NCI-H510A treated with DMSO at 0.1 percent for 48 hours (cell line): ENCODE measurements at regions not wholly inside any gene's neighbourhood (a gene's known extent, or its start where the extent isn't known, plus 50 kb on each side); places are given as distances from the start of the nearest gene placed in this dataset.
A peak's percentile ranks its signal among the peaks of the same experiment; 100 is the strongest.

Experiments
- DNase-seq: peaks from one replicate; lab custom pipeline; 2025; lab: John Stamatoyannopoulos, UW

DNA sequence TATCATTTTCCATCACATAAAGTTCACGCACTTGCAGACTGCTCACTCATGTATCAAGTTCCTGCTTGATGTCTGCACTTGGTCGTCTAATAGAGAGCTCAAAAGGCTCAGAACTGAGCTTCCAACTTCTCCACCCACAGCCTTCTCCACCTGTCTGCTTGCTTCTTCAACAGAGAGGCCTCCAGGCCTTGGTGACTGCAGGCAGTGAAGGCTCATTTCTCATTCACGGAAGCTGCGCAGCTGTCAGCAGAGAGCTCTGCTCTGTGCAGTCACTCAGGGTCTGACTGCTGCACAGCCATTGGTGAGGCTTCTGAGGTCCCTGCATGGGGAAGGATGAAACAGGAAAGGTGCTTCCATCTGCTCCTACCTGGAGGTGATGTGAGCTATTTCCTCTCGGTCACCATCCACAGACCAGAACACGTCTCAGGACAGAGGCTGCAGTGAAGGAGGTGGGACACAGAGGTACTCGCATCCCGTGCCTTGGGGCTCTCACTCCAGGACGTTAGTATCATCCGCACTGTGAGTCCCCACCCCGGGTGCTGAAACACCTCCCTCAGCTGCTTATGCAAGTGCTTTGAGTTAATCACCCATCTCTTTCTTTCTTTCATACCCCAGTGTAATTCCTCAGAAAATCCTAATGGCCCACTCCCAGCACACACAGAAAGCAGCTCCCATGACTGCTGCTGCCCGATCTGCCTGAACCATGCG, 126.2 kb downstream of the TMEM18 start:
- DNase-seq: no peak

DNA sequence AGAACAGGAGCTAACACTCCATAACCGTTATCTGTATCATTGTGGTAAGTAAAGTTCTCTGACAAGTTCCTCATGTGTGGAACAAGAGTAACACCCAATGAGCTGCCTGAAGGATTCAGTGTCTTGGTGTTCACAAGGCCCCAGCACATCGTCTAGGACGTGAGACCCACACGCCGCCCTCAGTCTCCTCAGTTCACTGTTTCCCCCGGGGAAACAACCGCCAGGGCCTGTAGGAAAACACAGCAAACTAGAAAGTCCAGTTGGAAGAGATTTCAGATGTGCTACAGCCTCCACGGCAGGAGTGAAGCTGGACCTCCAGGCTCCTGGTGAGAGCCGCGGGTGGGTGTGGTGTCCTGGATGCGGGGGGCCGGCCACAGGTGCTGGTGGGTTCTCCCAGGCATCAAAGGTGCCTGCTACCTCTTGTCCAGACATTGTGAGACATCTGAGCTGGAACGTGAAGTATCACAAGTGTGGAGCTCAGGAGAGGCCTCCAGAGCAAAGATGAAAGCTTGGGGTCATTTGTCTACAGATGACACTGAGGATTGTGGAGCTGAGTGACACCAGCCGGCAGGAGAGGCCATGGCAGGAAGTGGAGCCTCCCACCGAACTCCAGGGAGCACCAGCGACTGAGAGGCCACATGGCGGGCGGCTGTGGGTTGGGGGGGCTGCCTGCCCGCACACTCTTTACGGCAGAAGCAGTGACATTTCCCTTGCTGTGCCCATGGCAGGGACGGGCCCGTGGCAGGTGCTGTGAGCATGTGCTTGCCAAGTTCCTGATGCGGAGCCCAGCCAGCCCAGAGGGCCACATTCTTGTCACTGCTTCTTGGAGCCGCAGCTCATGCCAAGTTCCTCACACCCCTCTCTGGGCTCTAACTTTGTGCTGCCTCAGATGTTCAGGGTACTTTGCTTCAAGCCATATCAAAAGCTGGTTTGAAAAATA, 131.2 kb downstream of the TMEM18 start:
- DNase-seq: no peak

GRCh38 chr2:545228-545627, 132.0 kb downstream of the TMEM18 start:
- DNase-seq: no peak

DNA sequence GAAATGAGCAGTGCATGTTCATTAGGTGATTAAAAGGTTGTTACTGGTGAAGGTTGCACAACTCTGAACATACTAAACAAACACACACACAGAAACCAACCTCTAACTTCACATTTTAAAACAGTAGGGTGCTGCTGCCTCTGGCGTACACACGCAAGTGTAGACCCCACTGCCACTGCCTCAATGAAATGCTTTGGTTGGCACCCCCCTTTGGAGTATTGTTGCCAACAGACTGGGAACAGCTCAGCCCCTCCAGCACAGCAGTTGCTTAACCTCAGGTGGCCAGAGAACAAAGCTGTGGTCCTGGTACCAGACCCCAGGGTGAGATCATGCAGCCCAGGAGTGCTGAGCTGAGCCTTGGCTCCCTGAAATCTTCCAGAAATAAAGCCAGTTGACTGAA, 138.6 kb downstream of the TMEM18 start:
- no peak for DNase-seq

GRCh38 chr2:535222-535621, 142.0 kb downstream of the TMEM18 start:
- DNase-seq: no peak

- no peak for DNase-seq
These were observed 147.4 kb downstream of the TMEM18 start for GRCh38 chr2:529852-530251.

DNA sequence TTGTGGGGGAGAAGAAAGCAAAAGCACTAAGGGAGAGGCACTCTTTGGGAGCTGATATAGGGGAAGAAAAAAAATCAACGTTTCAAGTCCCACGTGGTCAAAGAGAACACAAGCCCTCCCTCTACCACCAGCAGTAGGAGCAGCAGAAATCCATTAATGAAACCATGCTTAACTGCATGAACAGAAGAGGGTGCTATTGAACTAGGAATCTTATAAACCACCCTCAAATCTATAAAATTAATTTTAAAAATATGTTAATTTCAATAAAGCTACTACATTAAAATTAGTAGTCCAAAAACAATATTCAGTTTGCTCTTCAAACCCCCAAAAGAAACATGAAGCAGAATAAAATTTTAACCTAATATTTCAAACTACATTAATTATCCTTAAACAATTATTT, 147.8 kb downstream of the TMEM18 start:
- DNase-seq: peak; percentile 49

GRCh38 chr2:527581-527980, 149.6 kb downstream of the TMEM18 start:
- DNase-seq: no peak

GRCh38 chr2:526918-527317, 150.3 kb downstream of the TMEM18 start:
- DNase-seq: no peak

DNA sequence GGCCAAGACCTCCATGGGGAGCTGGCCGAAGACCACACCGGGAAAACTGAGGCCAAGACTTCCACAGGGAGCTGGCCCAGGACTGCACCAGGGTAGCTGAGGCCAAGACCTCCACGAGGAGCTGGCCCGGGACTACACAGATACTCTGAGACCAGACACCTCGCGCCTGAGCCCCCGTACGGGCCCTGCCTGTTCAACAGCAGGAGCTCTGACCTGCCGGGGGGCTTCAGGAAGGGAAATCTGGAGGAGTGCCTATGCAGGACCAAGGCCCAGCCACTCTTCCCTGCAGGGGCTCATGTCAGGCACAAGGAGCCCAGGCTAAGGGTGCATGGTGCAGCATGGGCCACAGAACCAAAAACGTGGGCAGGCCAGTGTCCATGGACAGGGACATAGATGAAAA, 151.6 kb downstream of the TMEM18 start:
- DNase-seq: no peak

DNA sequence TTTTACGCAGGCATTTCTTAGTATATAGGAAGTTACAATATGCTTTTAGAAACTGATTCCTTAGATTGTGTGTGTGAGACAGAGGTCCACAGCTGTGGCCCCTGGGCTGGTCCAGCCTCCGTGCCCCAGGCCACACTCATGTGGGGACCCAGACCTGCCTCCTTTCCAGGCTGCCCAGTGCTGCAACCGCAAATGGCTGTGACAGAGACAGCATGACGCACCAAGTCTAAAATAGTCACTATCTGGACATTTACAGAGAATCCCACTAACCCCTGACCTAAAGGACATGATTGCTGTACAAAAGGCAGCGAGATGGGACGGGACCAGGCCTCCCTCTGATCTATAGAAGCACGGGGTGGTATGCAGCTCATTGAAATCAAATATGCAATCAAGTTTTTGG, 152.2 kb downstream of the TMEM18 start:
- DNase-seq: no peak

GRCh38 chr2:524442-524841, 152.8 kb downstream of the TMEM18 start:
- DNase-seq: no peak

DNA sequence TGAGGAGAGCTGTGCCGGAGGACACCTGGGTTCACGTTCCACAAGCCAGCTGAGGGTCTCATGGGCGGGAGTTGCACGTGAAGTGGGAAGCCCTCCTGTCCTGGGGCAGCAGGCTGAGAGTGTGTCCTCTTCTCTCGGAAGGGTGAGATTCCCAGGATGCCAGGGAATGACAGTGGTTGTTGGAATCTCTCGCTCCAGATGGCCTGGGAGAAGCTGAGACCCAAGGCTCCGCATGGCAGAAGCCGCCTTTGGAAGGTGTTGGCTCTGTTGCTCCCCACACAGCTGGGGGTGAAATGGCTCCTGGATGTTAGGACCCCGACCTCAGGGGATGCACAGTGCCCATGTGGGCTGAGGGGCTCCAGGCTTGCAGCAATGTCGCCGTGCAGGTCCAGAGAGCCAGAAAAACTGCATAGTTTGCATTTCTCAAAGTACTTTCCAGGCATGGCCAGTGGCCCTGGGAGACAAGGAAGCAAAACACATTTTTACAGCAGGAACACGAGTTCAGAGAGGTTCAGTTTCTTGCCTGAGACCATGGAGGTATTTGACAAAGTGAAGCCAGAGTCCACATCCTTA, 153.4 kb downstream of the TMEM18 start:
- DNase-seq: no peak

GRCh38 chr2:522776-523175, 154.4 kb downstream of the TMEM18 start:
- no peak for DNase-seq

DNA sequence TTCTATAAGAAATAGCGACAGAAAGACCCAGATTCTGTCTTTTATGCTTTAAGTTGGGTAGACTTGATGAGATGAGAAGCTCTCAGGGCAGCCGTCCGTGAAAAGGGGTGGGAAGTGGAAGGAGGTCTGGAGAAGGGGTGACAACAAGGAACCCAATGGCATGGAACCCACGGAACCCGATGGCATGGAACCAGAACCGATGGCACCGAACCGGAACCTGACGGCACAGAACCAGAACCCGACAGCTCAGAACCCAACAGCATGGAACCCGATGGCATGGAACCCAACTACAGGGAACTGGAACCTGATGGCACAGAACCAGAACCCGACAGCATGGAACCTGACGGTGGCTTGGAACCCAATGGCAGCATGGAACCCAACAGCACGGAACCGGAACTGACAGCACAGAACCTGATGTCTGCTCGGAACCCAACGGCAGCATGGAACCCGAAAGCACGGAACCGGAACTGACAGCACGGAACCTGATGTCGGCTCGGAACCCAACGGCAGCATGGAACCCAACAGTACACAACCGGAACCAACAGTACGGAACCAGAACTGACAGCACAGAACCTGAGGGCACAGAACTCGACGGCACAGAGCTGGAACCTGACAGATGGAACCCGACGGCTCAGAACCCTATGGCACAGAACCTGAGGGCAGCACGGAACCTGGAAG, 155.2 kb downstream of the TMEM18 start:
- DNase-seq: no peak

GRCh38 chr2:520663-521340, 156.4 kb downstream of the TMEM18 start:
- DNase-seq: no peak

DNA sequence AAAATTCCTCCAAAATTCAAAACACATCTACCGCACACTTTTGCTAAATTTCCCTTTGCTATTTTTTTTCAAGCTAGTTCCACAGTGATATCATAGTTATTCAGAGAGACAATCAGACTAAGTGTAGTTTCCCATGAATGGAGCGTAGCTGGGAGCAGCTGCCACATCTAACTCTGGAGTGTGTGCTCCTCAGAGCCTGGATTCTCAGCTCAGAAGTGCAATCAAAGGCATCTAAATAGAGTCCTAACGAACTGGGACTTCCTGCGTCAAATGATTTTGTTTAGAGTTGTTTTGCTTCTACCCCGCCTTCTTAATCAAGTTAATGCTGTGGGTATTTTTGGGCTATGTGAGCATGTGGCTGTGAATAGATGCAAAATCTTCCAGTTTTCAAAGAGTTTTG, 160.3 kb downstream of the TMEM18 start:
- DNase-seq: no peak

DNA sequence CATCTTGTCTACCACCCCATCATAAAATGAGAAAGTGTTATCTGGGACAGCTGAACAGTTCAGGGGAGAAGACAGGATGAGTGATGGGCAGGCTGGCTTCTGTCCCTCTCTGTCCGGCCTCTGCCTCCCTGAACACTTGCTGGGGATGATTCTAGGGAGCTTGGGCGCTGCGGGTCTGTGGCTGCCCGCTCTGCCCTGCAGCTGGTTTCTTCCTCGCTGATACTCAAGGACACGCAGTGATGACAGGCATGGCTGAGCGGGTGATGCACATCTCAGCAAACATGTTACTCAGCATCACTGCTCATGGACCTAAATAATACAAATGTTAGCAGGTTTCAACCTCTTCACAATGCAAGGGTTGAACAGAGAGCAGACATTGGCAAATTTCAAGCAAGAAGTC, 161.1 kb downstream of the TMEM18 start:
- DNase-seq: no peak

DNA sequence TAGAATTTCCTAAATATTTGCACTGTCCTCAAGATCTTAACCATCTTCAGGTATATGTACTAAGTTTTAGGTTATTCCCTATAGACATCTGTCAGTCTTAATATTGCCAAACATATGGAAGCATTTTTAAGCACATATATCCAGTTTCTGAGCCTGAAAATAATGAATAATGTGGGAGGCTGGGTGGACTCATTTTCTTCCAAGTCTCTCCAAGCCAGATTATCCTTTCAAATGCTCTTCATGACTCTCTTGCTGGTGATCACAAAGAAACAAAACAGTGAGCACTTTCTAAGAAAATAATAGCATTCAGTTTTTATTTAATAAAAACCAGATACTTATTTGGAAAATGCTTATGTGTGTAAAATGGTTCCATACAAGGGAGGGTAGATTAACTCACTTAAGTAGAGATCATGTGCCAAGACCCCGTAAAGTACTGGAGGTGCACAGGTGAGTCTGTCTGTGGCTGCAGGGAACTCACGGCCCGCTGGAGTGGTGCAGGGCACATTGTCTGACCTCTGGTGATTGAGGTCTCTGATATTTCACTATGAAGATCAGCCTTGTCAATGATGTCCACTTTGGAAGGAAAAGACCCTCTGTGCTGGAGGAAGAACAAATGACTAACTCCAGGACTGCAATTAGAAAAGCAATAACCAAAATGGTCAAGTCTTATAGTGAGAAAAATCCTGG, 161.6 kb downstream of the TMEM18 start:
- no peak for DNase-seq

DNA sequence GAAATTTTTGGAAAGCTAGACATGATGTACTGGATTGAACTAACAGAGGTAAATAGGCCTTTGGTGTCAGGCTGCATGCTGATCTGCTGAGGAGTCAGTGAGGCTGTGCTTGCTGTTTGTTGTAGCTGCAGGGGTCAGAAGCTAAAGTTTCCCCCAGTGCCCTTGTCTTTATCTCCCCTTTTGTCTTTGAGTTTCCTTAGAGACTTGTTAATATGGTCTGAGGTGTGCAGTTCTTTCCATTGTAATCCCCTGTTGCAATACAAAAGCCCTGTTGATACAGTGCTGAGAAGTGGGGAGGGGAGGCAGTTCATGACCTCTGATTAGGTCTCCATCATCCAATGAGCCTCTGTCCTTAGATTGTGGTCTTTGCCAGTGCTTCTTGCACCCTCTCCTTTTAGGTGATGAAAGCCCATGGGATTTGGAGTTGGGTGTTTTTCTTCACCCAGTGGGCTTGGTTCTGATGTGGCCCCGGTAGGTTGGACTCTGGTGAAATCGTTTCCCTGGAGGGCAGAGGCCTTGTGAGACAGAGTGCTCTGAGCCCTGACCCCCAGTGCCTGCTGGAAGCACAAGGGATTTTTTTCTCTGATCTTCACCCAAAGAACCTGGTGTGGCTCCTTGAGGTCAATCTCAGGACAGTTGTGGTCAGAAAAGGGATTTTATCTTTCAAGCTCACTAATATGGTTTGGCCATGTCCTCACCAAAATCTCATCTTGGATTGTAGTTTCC, 163.1 kb downstream of the TMEM18 start:
- no peak for DNase-seq

DNA sequence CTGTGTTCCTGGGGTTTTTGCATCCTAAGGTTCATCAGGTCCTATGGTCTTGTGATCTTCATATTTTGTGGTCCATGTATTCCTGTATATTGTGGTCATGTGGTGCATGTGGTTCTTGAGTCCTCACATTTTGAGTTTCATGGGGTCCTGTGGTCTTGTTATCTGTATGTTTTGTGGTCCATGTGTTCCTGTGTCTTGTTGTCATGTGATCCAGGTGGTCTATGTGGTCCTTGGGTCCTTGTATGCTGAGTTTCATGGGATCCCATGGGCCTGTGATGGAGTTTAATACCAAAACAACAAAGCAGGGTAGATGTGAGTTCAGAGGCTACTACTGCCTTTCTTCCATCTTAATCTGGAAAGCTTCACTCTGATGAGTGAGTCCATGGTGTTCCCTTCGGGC, 166.4 kb downstream of the TMEM18 start:
- DNase-seq: no peak
